Central memory CD8-positive, alpha-beta T cell (primary cell): ENCODE measurements at regions not wholly inside any gene's neighbourhood (a gene's known extent, or its start where the extent isn't known, plus 50 kb on each side); places are given as distances from the start of the nearest gene placed in this dataset.
A peak's percentile ranks its signal among the peaks of the same experiment; 100 is the strongest.
"Not testable (repeated sequence)": the region's sequence is repeated elsewhere in the genome, so short reads cannot be mapped to it uniquely, and the experiment has no call there.

Source experiments
- ATAC-seq: fragments of 150-1000 bp; cut with Tn5 transposase; replicated peaks from 2 replicates; pipeline ENCODE4 v1.10.0; 2022; ENCODE audit warnings: mild to moderate bottlenecking, moderate FRiP score, moderate number of reproducible peaks; ENCODE audit not compliant: poor library complexity, severe bottlenecking; ENCODE audit errors: extremely low read depth
- DNase-seq, 2 donors: peaks; one replicate each; pipeline ENCODE4 v3.0.0; 2021; ENCODE audit warnings: low spot score in 2 of 2
- H3K27ac Mint-ChIP-seq: one replicate; pipeline ENCODE4 v1.8.0; 2022; ENCODE audit warnings: low read depth, mild to moderate bottlenecking, moderate library complexity, mixed read lengths
- H3K27me3 Mint-ChIP-seq: one replicate; pipeline ENCODE4 v1.8.0; 2022; ENCODE audit warnings: mixed read lengths
- H3K36me3 Mint-ChIP-seq: one replicate; pipeline ENCODE4 v1.8.0; 2022; ENCODE audit warnings: mild to moderate bottlenecking, moderate library complexity, mixed read lengths; ENCODE audit not compliant: insufficient read depth
- H3K4me1 Mint-ChIP-seq: one replicate; pipeline ENCODE4 v1.8.0; 2022; ENCODE audit warnings: mixed read lengths
- H3K4me3 Mint-ChIP-seq: one replicate; pipeline ENCODE4 v1.8.0; 2022; ENCODE audit warnings: mild to moderate bottlenecking, moderate library complexity, mixed read lengths
- H3K9me3 Mint-ChIP-seq: one replicate; pipeline ENCODE4 v1.8.0; 2022; ENCODE audit warnings: mixed read lengths

DNA sequence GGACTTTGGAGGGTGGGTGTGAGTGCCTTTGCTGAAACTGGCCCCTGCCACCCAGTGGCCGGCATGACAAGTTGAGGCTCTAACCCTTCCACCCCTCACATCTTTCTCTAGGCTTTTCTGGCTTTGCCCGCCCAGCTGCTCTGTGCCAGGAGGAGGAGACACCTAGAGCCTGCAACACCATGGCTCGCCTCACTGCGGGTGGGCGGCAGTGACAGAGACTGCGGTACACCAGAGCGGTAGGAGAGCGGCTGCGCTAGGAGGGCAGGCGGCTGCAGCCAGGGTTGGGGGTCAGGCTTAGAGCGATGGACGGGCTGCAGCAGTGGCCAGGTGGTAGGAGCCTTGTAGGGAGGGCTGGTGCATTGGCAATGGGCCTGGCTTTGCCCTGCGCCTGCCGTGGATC is 1556.9 kb downstream of the RPIA start:
- not testable (repeated sequence) for H3K9me3 Mint-ChIP-seq, ATAC-seq, H3K36me3 Mint-ChIP-seq, H3K27ac Mint-ChIP-seq, DNase-seq, H3K27me3 Mint-ChIP-seq, H3K4me1 Mint-ChIP-seq, H3K4me3 Mint-ChIP-seq

- not testable (repeated sequence) for H3K36me3 Mint-ChIP-seq, H3K4me1 Mint-ChIP-seq, H3K4me3 Mint-ChIP-seq, H3K27me3 Mint-ChIP-seq, DNase-seq, ATAC-seq, H3K9me3 Mint-ChIP-seq, H3K27ac Mint-ChIP-seq
Observed at GRCh38 chr2:90250350-90250749, 1558.9 kb downstream of the RPIA start.

GRCh38 chr2:90251576-90251975 is 1560.1 kb downstream of the RPIA start:
- not testable (repeated sequence) for H3K27ac Mint-ChIP-seq, H3K4me3 Mint-ChIP-seq, ATAC-seq, H3K36me3 Mint-ChIP-seq, DNase-seq, H3K27me3 Mint-ChIP-seq, H3K4me1 Mint-ChIP-seq
- peaks cover 13% of the 10 kb centered on the region for H3K9me3 Mint-ChIP-seq

GRCh38 chr2:90253306-90253705 is 1561.8 kb downstream of the RPIA start:
- H3K27me3 Mint-ChIP-seq = not testable (repeated sequence)

GRCh38 chr2:90266888-90267287 is 1575.4 kb downstream of the RPIA start:
- H3K27ac Mint-ChIP-seq, H3K27me3 Mint-ChIP-seq, DNase-seq, H3K9me3 Mint-ChIP-seq, H3K36me3 Mint-ChIP-seq, H3K4me3 Mint-ChIP-seq, ATAC-seq, H3K4me1 Mint-ChIP-seq: not testable (repeated sequence)

More at GRCh38 chr2:90253306-90253705, 1561.8 kb downstream of the RPIA start:
- H3K4me1 Mint-ChIP-seq, DNase-seq, H3K27ac Mint-ChIP-seq, H3K4me3 Mint-ChIP-seq, H3K36me3 Mint-ChIP-seq, ATAC-seq: not testable (repeated sequence)
- H3K9me3 Mint-ChIP-seq = peaks cover 30% of the 10 kb centered on the region

- not testable (repeated sequence) for ATAC-seq, DNase-seq, H3K27me3 Mint-ChIP-seq, H3K4me3 Mint-ChIP-seq, H3K9me3 Mint-ChIP-seq, H3K27ac Mint-ChIP-seq, H3K36me3 Mint-ChIP-seq, H3K4me1 Mint-ChIP-seq
Observed at GRCh38 chr2:90287751-90288150, 1596.3 kb downstream of the RPIA start.

DNA sequence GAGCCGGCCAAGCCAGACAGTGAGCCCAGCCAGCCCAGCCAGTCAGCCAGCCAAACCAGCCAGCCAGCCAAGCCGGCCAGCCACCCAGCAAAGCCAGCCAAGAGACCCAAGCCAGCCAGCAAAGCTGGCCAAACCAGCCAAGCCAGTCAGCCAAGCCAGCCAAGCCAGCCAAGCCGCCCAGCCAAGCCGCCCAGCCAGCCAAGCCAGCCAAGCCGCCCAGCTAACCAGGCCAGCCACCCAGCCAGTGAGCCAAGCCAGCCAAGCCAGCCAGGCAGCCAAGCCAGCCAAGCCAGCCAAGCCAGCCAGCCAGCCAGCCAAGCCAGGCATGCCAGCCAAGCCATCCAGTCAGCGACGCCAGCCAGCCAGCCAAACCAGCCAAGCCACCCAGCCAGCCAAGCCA is 1596.9 kb downstream of the RPIA start:
- not testable (repeated sequence) for DNase-seq, ATAC-seq, H3K9me3 Mint-ChIP-seq, H3K4me3 Mint-ChIP-seq, H3K36me3 Mint-ChIP-seq, H3K4me1 Mint-ChIP-seq, H3K27ac Mint-ChIP-seq, H3K27me3 Mint-ChIP-seq

- H3K27ac Mint-ChIP-seq, H3K36me3 Mint-ChIP-seq, H3K9me3 Mint-ChIP-seq, H3K4me3 Mint-ChIP-seq, H3K27me3 Mint-ChIP-seq, DNase-seq, ATAC-seq, H3K4me1 Mint-ChIP-seq: not testable (repeated sequence)
Observed at GRCh38 chr2:90289291-90289980, 1598.0 kb downstream of the RPIA start.

GRCh38 chr2:90290701-90291100 is 1599.2 kb downstream of the RPIA start:
- not testable (repeated sequence) for ATAC-seq, H3K27ac Mint-ChIP-seq, H3K36me3 Mint-ChIP-seq, H3K4me3 Mint-ChIP-seq, DNase-seq, H3K27me3 Mint-ChIP-seq, H3K4me1 Mint-ChIP-seq, H3K9me3 Mint-ChIP-seq

GRCh38 chr2:90291168-90291883 is 1599.9 kb downstream of the RPIA start:
- H3K4me3 Mint-ChIP-seq, H3K27me3 Mint-ChIP-seq, H3K36me3 Mint-ChIP-seq, H3K9me3 Mint-ChIP-seq, H3K27ac Mint-ChIP-seq, DNase-seq, H3K4me1 Mint-ChIP-seq: not testable (repeated sequence)
- ATAC-seq = peak; percentile 34

GRCh38 chr2:90291934-90292333 is 1600.5 kb downstream of the RPIA start:
- not testable (repeated sequence) for H3K4me1 Mint-ChIP-seq, H3K36me3 Mint-ChIP-seq, H3K4me3 Mint-ChIP-seq, H3K27ac Mint-ChIP-seq, H3K9me3 Mint-ChIP-seq, ATAC-seq, DNase-seq, H3K27me3 Mint-ChIP-seq

DNA sequence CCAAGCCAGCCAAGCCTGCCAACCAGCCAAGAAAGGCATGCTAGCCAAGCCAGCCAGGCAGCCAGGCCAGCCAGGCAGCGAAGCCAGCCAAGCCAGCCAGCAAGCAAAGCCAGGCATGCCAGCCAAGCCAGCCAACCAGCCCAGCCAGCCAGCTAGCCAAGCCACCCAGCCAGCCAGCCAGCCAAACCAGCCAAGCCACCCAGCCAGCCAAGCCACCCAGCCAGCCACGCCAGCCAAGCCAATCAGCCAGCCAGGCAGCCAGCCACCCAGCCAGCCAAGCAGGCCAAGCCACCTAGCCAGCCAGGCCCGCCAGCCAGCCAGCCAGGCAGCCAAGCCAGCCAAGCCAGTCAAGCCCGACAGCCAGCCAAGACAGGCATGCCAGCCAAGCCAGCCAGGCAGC is 1601.0 kb downstream of the RPIA start:
- H3K27ac Mint-ChIP-seq, ATAC-seq, H3K9me3 Mint-ChIP-seq, H3K27me3 Mint-ChIP-seq, H3K36me3 Mint-ChIP-seq, H3K4me1 Mint-ChIP-seq, H3K4me3 Mint-ChIP-seq, DNase-seq: not testable (repeated sequence)

GRCh38 chr2:90293224-90293623 is 1601.8 kb downstream of the RPIA start:
- peak; percentile 19 for ATAC-seq
- H3K4me1 Mint-ChIP-seq, H3K27ac Mint-ChIP-seq, DNase-seq, H3K9me3 Mint-ChIP-seq, H3K27me3 Mint-ChIP-seq, H3K36me3 Mint-ChIP-seq, H3K4me3 Mint-ChIP-seq: not testable (repeated sequence)
